Upper lobe of right lung (tissue), 1 donor: ENCODE measurements at regions not wholly inside any gene's neighbourhood (a gene's known extent, or its start where the extent isn't known, plus 50 kb on each side); places are given as distances from the start of the nearest gene placed in this dataset.
"Not testable (repeated sequence)": the region's sequence is repeated elsewhere in the genome, so short reads cannot be mapped to it uniquely, and the experiment has no call there.

ENCODE experiments used
- ATAC-seq: fragments of 200-7000 bp; cut with Tn5 transposase; one replicate; pipeline ENCODE4 v1.9.1; 2020; ENCODE audit warnings: mild to moderate bottlenecking, moderate library complexity
- DNase-seq: peaks from one replicate; pipeline ENCODE4 v3.0.0-alpha.2; 2020
- H3K27ac ChIP-seq: fragments of 200-600 bp; one replicate; pipeline ENCODE4 v1.8.0; 2022
- H3K27me3 ChIP-seq: fragments of 200-600 bp; one replicate; pipeline ENCODE4 v1.8.0; 2022; ENCODE audit warnings: mild to moderate bottlenecking
- H3K36me3 ChIP-seq: fragments of 200-600 bp; one replicate; pipeline ENCODE4 v1.8.0; 2022
- H3K4me1 ChIP-seq: fragments of 200-600 bp; one replicate; pipeline ENCODE4 v1.8.0; 2022
- H3K4me3 ChIP-seq: fragments of 200-600 bp; one replicate; pipeline ENCODE4 v1.8.0; 2022; ENCODE audit warnings: mild to moderate bottlenecking
- H3K9me3 ChIP-seq: fragments of 200-600 bp; one replicate; pipeline ENCODE4 v1.8.0; 2022
- intact Hi-C: fragments of 100-400 bp; cut with DNase I; formaldehyde crosslinking; loops from one replicate; pipeline ENCODE4 v1.11.0; 2022
- TF ChIP-seq, protein P1 (sequence below): fragments of 200-600 bp; IDR thresholded peaks from one replicate; pipeline ENCODE4 v1.8.0; 2022; ENCODE audit warnings: antibody characterized with exemption
- donor health status: DM: no; HTN: yes; CAD: no; lungs with severe emphysema.

GRCh38 chr4:79170077-79170476, 155.8 kb downstream of the NAA11 start:
- Histone ChIP-seq H3K27ac (no peak overlapping the region), H3K9me3 (no peaks in the 10 kb centered on the region), H3K27me3 (no peaks in the 10 kb centered on the region), H3K36me3 (no peaks in the 10 kb centered on the region), H3K4me1 (no peaks in the 10 kb centered on the region), H3K4me3 (no peak overlapping the region)
- intact Hi-C loops, result no loop called here
- TF ChIP-seq, protein P1, sequence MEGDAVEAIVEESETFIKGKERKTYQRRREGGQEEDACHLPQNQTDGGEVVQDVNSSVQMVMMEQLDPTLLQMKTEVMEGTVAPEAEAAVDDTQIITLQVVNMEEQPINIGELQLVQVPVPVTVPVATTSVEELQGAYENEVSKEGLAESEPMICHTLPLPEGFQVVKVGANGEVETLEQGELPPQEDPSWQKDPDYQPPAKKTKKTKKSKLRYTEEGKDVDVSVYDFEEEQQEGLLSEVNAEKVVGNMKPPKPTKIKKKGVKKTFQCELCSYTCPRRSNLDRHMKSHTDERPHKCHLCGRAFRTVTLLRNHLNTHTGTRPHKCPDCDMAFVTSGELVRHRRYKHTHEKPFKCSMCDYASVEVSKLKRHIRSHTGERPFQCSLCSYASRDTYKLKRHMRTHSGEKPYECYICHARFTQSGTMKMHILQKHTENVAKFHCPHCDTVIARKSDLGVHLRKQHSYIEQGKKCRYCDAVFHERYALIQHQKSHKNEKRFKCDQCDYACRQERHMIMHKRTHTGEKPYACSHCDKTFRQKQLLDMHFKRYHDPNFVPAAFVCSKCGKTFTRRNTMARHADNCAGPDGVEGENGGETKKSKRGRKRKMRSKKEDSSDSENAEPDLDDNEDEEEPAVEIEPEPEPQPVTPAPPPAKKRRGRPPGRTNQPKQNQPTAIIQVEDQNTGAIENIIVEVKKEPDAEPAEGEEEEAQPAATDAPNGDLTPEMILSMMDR, result no peak
- DNase-seq (no peak), ATAC-seq (no peak)

DNA sequence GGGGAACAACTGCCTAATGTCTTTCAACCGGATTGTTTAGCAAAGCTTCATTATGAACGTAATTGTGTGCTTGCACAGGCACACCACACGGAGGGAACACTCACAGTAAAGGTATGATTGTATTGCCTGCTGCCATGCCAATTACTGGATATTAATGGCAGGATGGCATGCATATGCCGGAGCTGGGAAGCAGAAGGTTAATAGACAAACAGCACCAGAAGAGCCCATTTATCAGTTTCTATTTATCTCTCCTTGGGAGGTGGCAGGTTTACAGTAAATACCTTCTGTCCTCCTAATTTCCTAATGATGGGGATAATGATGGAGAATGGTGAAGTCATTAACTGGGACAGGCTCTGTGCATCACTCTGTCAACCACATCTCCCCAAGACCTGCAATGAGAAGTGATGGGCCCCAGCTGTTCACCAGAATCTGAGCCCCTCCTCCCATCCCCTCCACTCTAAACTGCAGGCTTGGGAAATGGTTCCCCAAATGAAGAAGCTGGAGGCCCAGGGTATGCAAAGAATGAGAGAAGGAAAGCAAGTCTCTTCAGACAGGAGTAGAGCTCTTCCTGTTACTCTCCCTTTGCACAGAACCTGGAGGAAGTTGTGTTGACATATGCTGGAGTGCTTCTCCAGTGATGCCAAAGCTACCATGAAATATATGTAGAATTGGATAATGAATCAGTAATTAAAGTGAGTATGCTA, 160.8 kb downstream of the NAA11 start:
- H3K4me1 ChIP-seq, result no peaks in the 10 kb centered on the region
- H3K4me3 ChIP-seq, result no peak overlapping the region
- TF ChIP-seq, protein P1, result no peak
- no peak for ATAC-seq
- no peak for DNase-seq
- intact Hi-C loops, result no loop called here
- H3K9me3 ChIP-seq, result no peaks in the 10 kb centered on the region
- H3K36me3 ChIP-seq, result no peaks in the 10 kb centered on the region
- H3K27ac ChIP-seq, result no peak overlapping the region
- no peaks in the 10 kb centered on the region for H3K27me3 ChIP-seq

DNA sequence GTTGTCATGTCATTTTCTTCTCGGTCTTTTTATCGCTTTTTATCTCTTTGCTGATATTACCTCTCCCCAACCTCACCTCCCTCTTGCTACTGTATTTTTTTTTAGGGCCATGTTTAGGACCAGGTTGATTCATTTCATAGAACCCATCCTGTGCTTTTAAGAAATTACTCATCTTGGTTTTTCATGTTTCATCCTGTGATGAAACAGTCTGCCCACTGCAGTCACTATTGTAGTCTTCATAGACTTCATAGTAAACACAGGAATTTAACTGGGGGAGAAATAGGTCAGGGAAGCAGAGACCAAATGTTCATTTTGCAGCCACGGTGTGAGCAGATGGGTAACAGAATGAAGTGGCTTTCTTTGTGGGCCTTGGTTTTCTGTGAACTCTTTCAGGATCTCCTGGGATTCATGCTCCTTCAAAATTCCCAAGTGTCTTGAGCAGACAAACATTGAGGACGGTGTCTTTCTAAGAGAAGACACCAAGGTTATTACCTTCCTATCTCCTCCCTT, 161.8 kb downstream of the NAA11 start:
- TF ChIP-seq, protein P1, result no peak
- Histone ChIP-seq H3K27me3 (no peaks in the 10 kb centered on the region), H3K9me3 (no peaks in the 10 kb centered on the region), H3K4me3 (no peak overlapping the region), H3K4me1 (no peaks in the 10 kb centered on the region), H3K36me3 (no peaks in the 10 kb centered on the region), H3K27ac (no peak overlapping the region)
- DNase-seq, result no peak
- ATAC-seq, result no peak
- intact Hi-C loops, result no loop called here

DNA sequence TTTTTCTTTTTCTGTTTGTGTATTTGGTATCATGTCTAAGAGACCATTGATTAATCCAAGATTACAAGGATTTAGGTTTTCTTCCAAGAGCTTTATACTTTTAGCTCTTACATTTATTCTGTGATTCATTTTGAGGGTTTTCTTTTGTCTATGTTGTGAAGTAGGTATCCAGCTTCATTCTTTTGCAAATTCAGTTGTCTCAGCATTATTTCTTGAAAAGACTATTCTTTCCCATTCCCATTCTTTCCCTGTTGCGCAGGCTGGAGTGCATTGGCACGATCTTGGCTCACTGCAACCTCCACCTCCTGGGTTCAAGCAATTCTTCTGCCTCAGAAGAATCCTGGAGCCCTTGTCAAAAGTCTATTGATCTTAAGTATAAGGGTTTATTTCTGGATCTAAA, 164.9 kb downstream of the NAA11 start:
- Histone ChIP-seq H3K27ac (no peak overlapping the region), H3K27me3 (no peaks in the 10 kb centered on the region), H3K36me3 (no peaks in the 10 kb centered on the region), H3K4me1 (no peaks in the 10 kb centered on the region), H3K4me3 (no peak overlapping the region), H3K9me3 (no peaks in the 10 kb centered on the region)
- intact Hi-C loops, result no loop called here
- TF ChIP-seq, protein P1, result no peak
- DNase-seq (no peak), ATAC-seq (no peak)

- H3K36me3 ChIP-seq, H3K27me3 ChIP-seq, H3K4me3 ChIP-seq, DNase-seq, intact Hi-C loops, H3K9me3 ChIP-seq, ATAC-seq, H3K4me1 ChIP-seq, H3K27ac ChIP-seq: not testable (repeated sequence)
These were observed 167.2 kb downstream of the NAA11 start for GRCh38 chr4:79158705-79159104.

DNA sequence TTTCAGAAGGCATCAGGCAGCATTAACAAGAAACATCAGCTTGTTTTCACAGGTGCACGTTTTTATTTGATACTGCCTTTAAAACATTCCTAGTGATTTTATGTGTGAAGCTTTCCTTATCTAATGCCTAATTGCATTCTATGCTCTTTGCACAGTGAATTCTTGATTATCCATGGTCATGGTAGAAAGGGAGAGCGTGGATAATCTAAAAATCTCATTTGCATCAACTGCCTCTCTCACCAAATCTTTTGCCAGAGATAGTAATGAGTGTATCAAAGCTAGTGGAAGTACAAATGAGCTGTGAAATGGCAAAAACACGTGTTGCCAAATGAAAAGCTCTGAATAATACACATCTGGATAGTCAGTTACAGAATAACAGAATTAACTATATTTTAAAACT, 170.5 kb downstream of the NAA11 start:
- intact Hi-C loops, result no loop called here
- no peak for DNase-seq

More for the DNA sequence above, 170.5 kb downstream of the NAA11 start:
- Histone ChIP-seq H3K36me3 (no peaks in the 10 kb centered on the region), H3K4me1 (no peaks in the 10 kb centered on the region), H3K9me3 (no peaks in the 10 kb centered on the region), H3K27ac (no peak overlapping the region), H3K27me3 (no peaks in the 10 kb centered on the region), H3K4me3 (no peak overlapping the region)
- ATAC-seq, result no peak
- TF ChIP-seq, protein P1, result no peak
